CD4-positive, alpha-beta T cell treated with Interferon alpha-2 for 1 hour (primary cell): ENCODE measurements at regions not wholly inside any gene's neighbourhood (a gene's known extent, or its start where the extent isn't known, plus 50 kb on each side); places are given as distances from the start of the nearest gene placed in this dataset.

Source experiments
- DNase-seq, 2 donors: peaks; one replicate each; pipeline ENCODE4 v3.0.0-alpha.2; 2020 to 2022

GRCh38 chr3:72698154-72698917 lies 149.9 kb downstream of the SHQ1 start:
- no peak for DNase-seq

GRCh38 chr3:72697717-72698116 lies 150.5 kb downstream of the SHQ1 start:
- DNase-seq = no peak

GRCh38 chr3:72696815-72697214 lies 151.4 kb downstream of the SHQ1 start:
- DNase-seq = no peak

- DNase-seq = no peak
Observed at GRCh38 chr3:72694398-72694797, 153.8 kb downstream of the SHQ1 start.

GRCh38 chr3:72692990-72693389 lies 155.3 kb downstream of the SHQ1 start:
- no peak for DNase-seq

GRCh38 chr3:72690629-72691028 lies 157.6 kb downstream of the SHQ1 start:
- DNase-seq = no peak

- no peak for DNase-seq
Observed at GRCh38 chr3:72682936-72683452, 165.3 kb downstream of the SHQ1 start.

- DNase-seq = no peak
Observed at GRCh38 chr3:72681598-72681997, 166.6 kb downstream of the SHQ1 start.

GRCh38 chr3:72680766-72681165 lies 167.5 kb downstream of the SHQ1 start:
- no peak for DNase-seq

GRCh38 chr3:72679540-72680198 lies 168.6 kb downstream of the SHQ1 start:
- DNase-seq = no peak

- DNase-seq = no peak
Observed at GRCh38 chr3:72678867-72679266, 169.4 kb downstream of the SHQ1 start.

- DNase-seq = no peak
Observed at GRCh38 chr3:72678380-72678779, 169.9 kb downstream of the SHQ1 start.

GRCh38 chr3:72675243-72675642 lies 173.0 kb downstream of the SHQ1 start:
- DNase-seq = no peak

GRCh38 chr3:72673011-72673771 lies 175.1 kb downstream of the SHQ1 start:
- DNase-seq = peak in 1 of 2 donors; percentile 8

- no peak for DNase-seq
Observed at GRCh38 chr3:72669224-72669623, 179.0 kb downstream of the SHQ1 start.

- DNase-seq = no peak
Observed at GRCh38 chr3:72666447-72666755, 181.8 kb downstream of the SHQ1 start.

GRCh38 chr3:72665701-72666446 lies 182.4 kb downstream of the SHQ1 start:
- DNase-seq = peak; percentile 44 to 63

GRCh38 chr3:72665103-72665502 lies 183.1 kb downstream of the SHQ1 start:
- DNase-seq = no peak

- DNase-seq = no peak
Observed at GRCh38 chr3:72664184-72664975, 183.9 kb downstream of the SHQ1 start.

- DNase-seq = no peak
Observed at GRCh38 chr3:72663429-72663828, 184.8 kb downstream of the SHQ1 start.

GRCh38 chr3:72661115-72661457 lies 187.2 kb downstream of the SHQ1 start:
- DNase-seq = no peak
